HCT116 (cell line): ENCODE measurements at regions not wholly inside any gene's neighbourhood (a gene's known extent, or its start where the extent isn't known, plus 50 kb on each side); places are given as distances from the start of the nearest gene placed in this dataset.

Experiments used
- ATAC-seq: fragments of 200-7000 bp; cut with Tn5 transposase; 2 replicates; pipeline ENCODE4 v1.9.1; 2020; ENCODE audit warnings: mild to moderate bottlenecking, moderate library complexity
- BruUV-seq: library from RNA; stranded (reverse); fragments of 400-500 nt; replicated peaks from 2 replicates; lab custom pipeline; 2021; lab: Mats Ljungman, UMichigan
- CTCF ChIA-PET: fragments of 300-600 bp; sonication (Branson Sonifier 250); formaldehyde crosslinking; loops from one replicate; lab custom pipeline; 2021; ENCODE audit warnings: antibody characterized with exemption; lab: Charles Lee
- POLR2A ChIA-PET: fragments of 300-600, 350-600 bp; sonication (Branson Sonifier 250); formaldehyde crosslinking; loops from one replicate; lab custom pipeline; 2021; ENCODE audit warnings: antibody characterized with exemption; lab: Charles Lee
- RAD21 ChIA-PET, 2 experiments: fragments of 300-600 bp; sonication (Branson Sonifier 250); formaldehyde crosslinking; loops; one replicate each; lab custom pipeline; 2023; ENCODE audit warnings: low total read pairs in 2 of 2; ENCODE audit not compliant: uncharacterized antibody in 2 of 2, unreplicated experiment in 2 of 2, low non-redundant PET in 1 of 2; lab: Charles Lee
- DNase-seq: peaks from one replicate; pipeline ENCODE4 v3.0.0-alpha.2; 2010; ENCODE audit warnings: low read depth, low spot score
- H2AFZ ChIP-seq: fragments of 200-600 bp; shearing (Covaris generic), sonication (generic); 2 replicates; pipeline ENCODE4 v1.6.1; 2017; ENCODE audit warnings: low read depth, mixed run types, mixed read lengths, antibody characterized with exemption, low read length; ENCODE audit not compliant: poor library complexity, severe bottlenecking
- H3K27ac ChIP-seq: 2 replicates; pipeline ENCODE4 v1.5.1; 2012; ENCODE audit warnings: low read depth, low read length
- H3K27me3 ChIP-seq: fragments of 200-600 bp; sonication (generic); 2 replicates; pipeline ENCODE4 v1.6.1; 2016; ENCODE audit warnings: mixed run types, low read length, mixed read lengths; ENCODE audit not compliant: insufficient read depth
- H3K36me3 ChIP-seq, 2 experiments: fragments of 200-500 bp in 1 of 2; fragments of 200-600 bp in 1 of 2; sonication (Bioruptor generic) in 1 of 2; sonication (generic) in 1 of 2; 2 replicates each; pipeline versions ENCODE4 v1.5.1 to v1.6.1; 2014 to 2016; ENCODE audit warnings: low read length in 2 of 2, inconsistent platforms in 1 of 2, mixed read lengths in 1 of 2, mixed run types in 1 of 2; ENCODE audit not compliant: insufficient read depth in 2 of 2, control insufficient read depth in 1 of 2
- H3K4me1 ChIP-seq, 2 experiments: fragments of 200-600 bp in 1 of 2; sonication (generic) in 1 of 2; 2 replicates each; pipeline versions ENCODE4 v1.5.1 to v1.6.1; 2012 to 2017; ENCODE audit warnings: low read length in 2 of 2, inconsistent platforms in 1 of 2, mild to moderate bottlenecking in 1 of 2, mixed read lengths in 1 of 2, mixed run types in 1 of 2, moderate library complexity in 1 of 2; ENCODE audit not compliant: insufficient read depth in 2 of 2, control insufficient read depth in 1 of 2
- H3K4me2 ChIP-seq: fragments of 200-600 bp; sonication (generic); 2 replicates; pipeline ENCODE4 v1.6.1; 2017; ENCODE audit warnings: mixed run types, low read length, mixed read lengths
- H3K4me3 ChIP-seq, 2 experiments: fragments of 200-600 bp in 1 of 2; sonication (generic) in 1 of 2; replicated peaks in 1 of 2; 2 replicates each; pipeline ENCODE4 v1.5.1; 2011 to 2016; ENCODE audit warnings: low read length in 2 of 2, control low read depth in 1 of 2, low read depth in 1 of 2, mild to moderate bottlenecking in 1 of 2, mixed read lengths in 1 of 2, mixed run types in 1 of 2
- H3K79me2 ChIP-seq: fragments of 200-600 bp; sonication (generic); 2 replicates; pipeline ENCODE4 v1.6.1; 2017; ENCODE audit warnings: mild to moderate bottlenecking, mixed run types, low read length, moderate library complexity, mixed read lengths; ENCODE audit not compliant: insufficient read depth
- H3K9ac ChIP-seq: fragments of 200-600 bp; sonication (generic); 2 replicates; pipeline ENCODE4 v1.6.1; 2016; ENCODE audit warnings: low read length, mixed read lengths
- H3K9me2 ChIP-seq: fragments of 200-600 bp; sonication (generic), shearing (Covaris generic); 2 replicates; pipeline ENCODE4 v1.6.1; 2017; ENCODE audit warnings: mixed run types, mild to moderate bottlenecking, moderate library complexity; ENCODE audit not compliant: insufficient read depth
- H3K9me3 ChIP-seq, 2 experiments: fragments of 200-500 bp in 1 of 2; fragments of 200-600 bp in 1 of 2; sonication (Bioruptor generic) in 1 of 2; sonication (generic) in 1 of 2; 2 replicates each; pipeline ENCODE4 v1.6.1; 2014 to 2017; ENCODE audit warnings: low read length in 2 of 2, mixed read lengths in 2 of 2, inconsistent platforms in 1 of 2, low read depth in 1 of 2, mild to moderate bottlenecking in 1 of 2, mixed run types in 1 of 2, moderate library complexity in 1 of 2; ENCODE audit not compliant: control insufficient read depth in 1 of 2, insufficient read depth in 1 of 2
- H4K20me1 ChIP-seq: fragments of 200-600 bp; sonication (generic), shearing (Covaris generic); 2 replicates; pipeline ENCODE4 v1.6.1; 2017; ENCODE audit warnings: mixed run types, mild to moderate bottlenecking, moderate library complexity; ENCODE audit not compliant: insufficient read depth
- CBX3 ChIP-seq: IDR thresholded peaks from 2 replicates; pipeline ENCODE4 v1.6.1; 2012; ENCODE audit warnings: low read depth
- ELF1 ChIP-seq: IDR thresholded peaks from 2 replicates; pipeline ENCODE4 v1.6.1; 2012; ENCODE audit warnings: low read depth, borderline replicate concordance
- EZH2phosphoT487 ChIP-seq: fragments of 200-600 bp; IDR thresholded peaks from 2 replicates; pipeline ENCODE4 v1.6.1; 2018; ENCODE audit warnings: antibody characterized with exemption, borderline replicate concordance
- JUND ChIP-seq: IDR thresholded peaks from 2 replicates; pipeline ENCODE4 v1.6.1; 2012
- MAX ChIP-seq: IDR thresholded peaks from 2 replicates; pipeline ENCODE4 v1.6.1; 2012
- POLR2AphosphoS5 ChIP-seq: IDR thresholded peaks from 2 replicates; pipeline ENCODE4 v1.6.1; 2011; ENCODE audit warnings: mild to moderate bottlenecking, low read depth, low read length, moderate library complexity
- SIN3A ChIP-seq: IDR thresholded peaks from 2 replicates; pipeline ENCODE4 v1.6.1; 2012; ENCODE audit warnings: low read depth
- SRF ChIP-seq: IDR thresholded peaks from 2 replicates; pipeline ENCODE4 v1.6.1; 2012; ENCODE audit warnings: low read depth
- YY1 ChIP-seq: IDR thresholded peaks from 2 replicates; pipeline ENCODE4 v1.6.1; 2011; ENCODE audit warnings: low read length, low read depth, moderate library complexity, mild to moderate bottlenecking; ENCODE audit not compliant: insufficient replicate concordance; ENCODE audit errors: extremely low read depth
- ZFX ChIP-seq: fragments of 450-650 bp; IDR thresholded peaks from 2 replicates; pipeline ENCODE4 v1.6.1; 2017
- intact Hi-C: fragments of 100-400 bp; cut with micrococcal nuclease; formaldehyde crosslinking; loops from 2 replicates; pipeline ENCODE4 v1.10.0; 2022

DNA sequence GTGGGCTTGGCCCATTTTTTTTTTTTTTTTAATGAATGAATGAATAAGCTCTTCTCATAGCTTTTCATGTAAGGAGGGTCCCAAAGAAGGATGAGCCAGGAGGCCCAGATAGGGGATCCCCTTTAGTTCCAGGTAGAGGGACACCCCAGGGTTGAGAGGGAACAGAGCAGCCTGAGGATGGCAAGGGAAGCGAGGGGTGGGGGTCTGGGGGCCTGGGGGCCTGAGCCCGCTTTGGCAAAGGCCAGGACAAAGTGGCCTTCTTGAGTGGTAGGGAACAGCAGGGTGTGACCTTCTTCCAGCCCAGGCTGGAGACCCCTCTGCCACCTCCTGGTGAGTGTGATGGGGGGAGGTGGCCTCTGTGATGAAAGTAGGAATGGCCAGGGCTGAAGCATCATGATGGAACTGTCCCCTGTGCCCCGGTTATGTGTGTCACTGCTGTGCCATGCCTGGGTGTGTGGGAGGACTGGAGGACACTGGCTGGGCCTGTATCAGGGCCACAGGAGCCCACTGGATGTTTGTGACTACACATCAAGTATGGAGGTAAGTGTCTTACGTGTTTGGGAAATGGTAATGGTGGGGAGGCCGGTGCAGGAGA, 263.5 kb upstream of the HDAC4 start:
- ATAC-seq, result no peak
- Histone ChIP-seq H2AFZ (no peak overlapping the region), H3K4me3 (no peak overlapping the region), H4K20me1 (no peaks in the 10 kb centered on the region), H3K9ac (no peak overlapping the region), H3K9me3 (no peaks in the 10 kb centered on the region), H3K79me2 (no peaks in the 10 kb centered on the region), H3K27ac (no peak overlapping the region), H3K4me1 (peaks cover 11 to 20% of the 10 kb centered on the region in 2 experiments; a peak in 3 of 4 replicates), H3K4me2 (no peak overlapping the region), H3K36me3 (no peaks in the 10 kb centered on the region), H3K9me2 (no peaks in the 10 kb centered on the region), H3K27me3 (peaks cover 44% of the 10 kb centered on the region)
- no TSS peak for BruUV-seq
- intact Hi-C loops, result loop anchor here (5.0 kb wide), 1 partner anchor 397 kb away; no protein-coding TSS in a partner anchor
- no peak for TF ChIP-seq ELF1
- TF ChIP-seq YY1, result no peak
- TF ChIP-seq ZFX, result no peak
- no peak for TF ChIP-seq POLR2AphosphoS5
- TF ChIP-seq SIN3A, result no peak
- RAD21 ChIA-PET, result no interaction called here
- POLR2A ChIA-PET, result no interaction called here
- DNase-seq, result no peak
- CTCF ChIA-PET, result no interaction called here

DNA sequence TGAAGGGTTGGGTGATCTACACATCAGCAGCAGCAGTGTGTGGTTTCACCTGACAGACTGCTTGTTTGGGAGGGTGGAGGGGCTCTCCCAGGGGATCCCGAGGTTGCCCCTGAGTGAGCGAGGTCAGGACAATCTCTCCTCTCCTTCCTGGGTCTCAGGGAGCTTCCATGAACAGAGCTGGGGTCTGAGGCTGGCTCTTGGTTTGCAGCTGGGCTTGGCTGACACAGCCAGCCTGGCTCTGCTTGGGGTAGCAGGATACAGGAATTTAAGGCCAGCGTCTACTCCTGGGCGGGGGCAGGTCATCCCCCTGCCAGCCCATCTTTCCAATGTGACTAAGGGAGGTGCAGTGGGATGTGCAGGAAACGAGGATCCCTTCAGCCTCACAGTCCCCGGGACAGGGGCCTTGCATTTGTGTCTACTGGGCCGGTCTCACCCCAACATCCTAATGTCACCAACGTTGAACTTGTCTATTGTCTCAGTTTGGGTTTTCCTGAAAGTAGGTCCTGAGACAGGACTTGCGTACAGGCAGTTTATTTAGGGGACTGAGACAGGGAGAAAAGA, 262.6 kb upstream of the HDAC4 start:
- Histone ChIP-seq H3K79me2 (no peaks in the 10 kb centered on the region), H3K4me2 (no peak overlapping the region), H4K20me1 (no peaks in the 10 kb centered on the region), H3K9me2 (no peaks in the 10 kb centered on the region), H3K9me3 (no peaks in the 10 kb centered on the region), H3K27me3 (peaks cover 41% of the 10 kb centered on the region), H3K9ac (no peak overlapping the region), H3K4me3 (no peak overlapping the region), H2AFZ (no peak overlapping the region), H3K4me1 (peaks cover 11 to 20% of the 10 kb centered on the region in 2 experiments; a peak in 3 of 4 replicates), H3K36me3 (no peaks in the 10 kb centered on the region), H3K27ac (no peak overlapping the region)
- DNase-seq, result no peak
- ChIA-PET CTCF (no interaction called here), POLR2A (no interaction called here), RAD21 (no interaction called here)
- intact Hi-C loops, result loop anchor here (5.0 kb wide), 1 partner anchor 396 kb away; no protein-coding TSS in a partner anchor
- no TSS peak for BruUV-seq
- no peak for ATAC-seq
- TF ChIP-seq JUND, result no peak
- no peak for TF ChIP-seq CBX3
- TF ChIP-seq EZH2phosphoT487, result no peak
- TF ChIP-seq SIN3A, result no peak
- TF ChIP-seq MAX, result no peak
- TF ChIP-seq SRF, result no peak
- TF ChIP-seq ZFX, result no peak
